ENCODE measurements at regions not wholly inside any gene's neighbourhood (a gene's known extent, or its start where the extent isn't known, plus 50 kb on each side); places are given as distances from the start of the nearest gene placed in this dataset.
"Not testable (repeated sequence)": the region's sequence is repeated elsewhere in the genome, so short reads cannot be mapped to it uniquely, and the experiment has no call there.

GRCh38 chr11:97684486-97685439 lies 1295.0 kb downstream of the JRKL start:
- DNase-seq = no peak

GRCh38 chr11:97685695-97686094 lies 1295.9 kb downstream of the JRKL start:
- DNase-seq = no peak

GRCh38 chr11:97687111-97687510 lies 1297.3 kb downstream of the JRKL start:
- DNase-seq = no peak

- no peak for DNase-seq
Measured at GRCh38 chr11:97691061-97691460, 1301.2 kb downstream of the JRKL start.

- DNase-seq = peak; percentile 33
Measured at GRCh38 chr11:97702951-97703350, 1313.1 kb downstream of the JRKL start.

- DNase-seq = no peak
Measured at GRCh38 chr11:97703851-97704250, 1314.0 kb downstream of the JRKL start.

- not testable (repeated sequence) for DNase-seq
Measured at GRCh38 chr11:97705441-97705840, 1315.3 kb upstream of the CNTN5 start.

GRCh38 chr11:97717922-97718321 lies 1302.8 kb upstream of the CNTN5 start:
- no peak for DNase-seq

GRCh38 chr11:97722065-97722464 lies 1298.7 kb upstream of the CNTN5 start:
- DNase-seq = no peak

GRCh38 chr11:97722721-97723120 lies 1298.0 kb upstream of the CNTN5 start:
- DNase-seq = no peak

GRCh38 chr11:97729546-97730272 lies 1291.0 kb upstream of the CNTN5 start:
- DNase-seq = no peak

GRCh38 chr11:97732011-97732632 lies 1288.6 kb upstream of the CNTN5 start:
- no peak for DNase-seq

- peak; percentile 8 for DNase-seq
Measured at GRCh38 chr11:97738751-97739150, 1282.0 kb upstream of the CNTN5 start.

GRCh38 chr11:97739932-97740800 lies 1280.6 kb upstream of the CNTN5 start:
- DNase-seq = peak; percentile 87

- DNase-seq = no peak
Measured at GRCh38 chr11:97740801-97741151, 1280.0 kb upstream of the CNTN5 start.

- DNase-seq = no peak
Measured at GRCh38 chr11:97742717-97743116, 1278.0 kb upstream of the CNTN5 start.

GRCh38 chr11:97743205-97743742 lies 1277.5 kb upstream of the CNTN5 start:
- DNase-seq = no peak

- no peak for DNase-seq
Measured at GRCh38 chr11:97745515-97746050, 1275.2 kb upstream of the CNTN5 start.

GRCh38 chr11:97746818-97747217 lies 1273.9 kb upstream of the CNTN5 start:
- no peak for DNase-seq

GRCh38 chr11:97751405-97751804 lies 1269.3 kb upstream of the CNTN5 start:
- DNase-seq = no peak

- DNase-seq = no peak
Measured at GRCh38 chr11:97751952-97752351, 1268.8 kb upstream of the CNTN5 start.

Measured in renal pelvis (tissue), 1 donor.